ENCODE measurements at regions not wholly inside any gene's neighbourhood (a gene's known extent, or its start where the extent isn't known, plus 50 kb on each side); places are given as distances from the start of the nearest gene placed in this dataset.

DNA sequence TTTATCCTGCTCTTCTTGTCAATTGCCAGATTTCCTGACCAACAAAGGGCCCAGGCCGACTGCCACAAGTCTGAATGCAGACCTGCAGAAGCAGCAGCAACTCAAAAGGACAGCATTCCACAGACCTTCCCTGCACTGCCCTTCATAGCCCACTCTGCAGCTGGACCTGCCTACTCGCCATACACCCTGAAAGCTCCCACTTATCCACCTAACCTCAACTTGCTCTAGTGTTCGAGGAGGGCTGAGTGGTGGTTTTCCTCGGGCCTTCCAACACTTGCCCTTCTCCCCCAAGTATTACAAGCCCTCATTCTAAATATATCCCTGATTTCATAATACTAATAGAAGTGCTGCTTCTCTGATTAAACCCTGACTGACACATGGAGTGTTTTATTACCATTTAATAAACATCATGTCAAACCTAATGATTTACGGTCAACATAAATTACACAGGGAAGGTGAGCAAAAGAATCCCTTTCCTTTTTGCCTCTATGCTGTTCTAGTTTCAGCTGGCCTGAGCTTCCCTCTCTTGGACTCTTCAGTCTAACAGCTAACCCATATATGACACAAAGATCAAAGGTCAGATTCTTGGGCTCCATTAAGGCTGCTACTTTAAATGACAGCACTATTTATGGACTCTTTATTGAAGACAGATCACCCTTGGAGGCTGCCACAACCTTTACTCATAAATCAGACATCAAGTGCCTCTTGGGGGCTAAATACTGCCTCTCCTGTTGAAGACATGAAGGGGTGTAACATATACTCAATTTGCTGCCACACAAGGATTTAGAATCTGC is 1546.9 kb upstream of the TMEM132C start:
- no peaks in the 10 kb centered on the region for H3K4me1 ChIP-seq (ENCODE audit: control insufficient read depth, insufficient read depth, low read length)
- H3K27ac Mint-ChIP-seq: no peak overlapping the region
- H3K36me3 Mint-ChIP-seq: no peaks in the 10 kb centered on the region
- no peak overlapping the region for H3K4me3 ChIP-seq (ENCODE audit: low read length)
- TF ChIP-seq, protein P1, sequence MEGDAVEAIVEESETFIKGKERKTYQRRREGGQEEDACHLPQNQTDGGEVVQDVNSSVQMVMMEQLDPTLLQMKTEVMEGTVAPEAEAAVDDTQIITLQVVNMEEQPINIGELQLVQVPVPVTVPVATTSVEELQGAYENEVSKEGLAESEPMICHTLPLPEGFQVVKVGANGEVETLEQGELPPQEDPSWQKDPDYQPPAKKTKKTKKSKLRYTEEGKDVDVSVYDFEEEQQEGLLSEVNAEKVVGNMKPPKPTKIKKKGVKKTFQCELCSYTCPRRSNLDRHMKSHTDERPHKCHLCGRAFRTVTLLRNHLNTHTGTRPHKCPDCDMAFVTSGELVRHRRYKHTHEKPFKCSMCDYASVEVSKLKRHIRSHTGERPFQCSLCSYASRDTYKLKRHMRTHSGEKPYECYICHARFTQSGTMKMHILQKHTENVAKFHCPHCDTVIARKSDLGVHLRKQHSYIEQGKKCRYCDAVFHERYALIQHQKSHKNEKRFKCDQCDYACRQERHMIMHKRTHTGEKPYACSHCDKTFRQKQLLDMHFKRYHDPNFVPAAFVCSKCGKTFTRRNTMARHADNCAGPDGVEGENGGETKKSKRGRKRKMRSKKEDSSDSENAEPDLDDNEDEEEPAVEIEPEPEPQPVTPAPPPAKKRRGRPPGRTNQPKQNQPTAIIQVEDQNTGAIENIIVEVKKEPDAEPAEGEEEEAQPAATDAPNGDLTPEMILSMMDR (IDR thresholded peaks at IDR 0.05): no peak
- no peak for DNase-seq
- H3K9me3 Mint-ChIP-seq: peaks cover 0 to 8% of the 10 kb centered on the region in 2 donors
- no peaks in the 10 kb centered on the region for H3K4me1 Mint-ChIP-seq
- H3K27me3 Mint-ChIP-seq (ENCODE audit: low read depth in 2 of 2): peaks cover 2 to 5% of the 10 kb centered on the region in 2 donors
- no peaks in the 10 kb centered on the region for H3K27me3 ChIP-seq (ENCODE audit: control insufficient read depth, insufficient read depth, low read length)
- intact Hi-C loops (cut with micrococcal nuclease): no loop called here
- ATAC-seq: no peak
- 70% methylated on average over 5 of the region's 5 CpGs for WGBS (ENCODE audit: insufficient coverage)
- no peaks in the 10 kb centered on the region for H3K36me3 ChIP-seq (ENCODE audit: control insufficient read depth, insufficient read depth, low read length)
- no peak overlapping the region for H3K4me3 Mint-ChIP-seq
- no peak overlapping the region for H3K27ac ChIP-seq (ENCODE audit: low read length)
- peaks cover 7% of the 10 kb centered on the region for H3K9me3 ChIP-seq (ENCODE audit: control insufficient read depth, insufficient read depth, low read length)

DNA sequence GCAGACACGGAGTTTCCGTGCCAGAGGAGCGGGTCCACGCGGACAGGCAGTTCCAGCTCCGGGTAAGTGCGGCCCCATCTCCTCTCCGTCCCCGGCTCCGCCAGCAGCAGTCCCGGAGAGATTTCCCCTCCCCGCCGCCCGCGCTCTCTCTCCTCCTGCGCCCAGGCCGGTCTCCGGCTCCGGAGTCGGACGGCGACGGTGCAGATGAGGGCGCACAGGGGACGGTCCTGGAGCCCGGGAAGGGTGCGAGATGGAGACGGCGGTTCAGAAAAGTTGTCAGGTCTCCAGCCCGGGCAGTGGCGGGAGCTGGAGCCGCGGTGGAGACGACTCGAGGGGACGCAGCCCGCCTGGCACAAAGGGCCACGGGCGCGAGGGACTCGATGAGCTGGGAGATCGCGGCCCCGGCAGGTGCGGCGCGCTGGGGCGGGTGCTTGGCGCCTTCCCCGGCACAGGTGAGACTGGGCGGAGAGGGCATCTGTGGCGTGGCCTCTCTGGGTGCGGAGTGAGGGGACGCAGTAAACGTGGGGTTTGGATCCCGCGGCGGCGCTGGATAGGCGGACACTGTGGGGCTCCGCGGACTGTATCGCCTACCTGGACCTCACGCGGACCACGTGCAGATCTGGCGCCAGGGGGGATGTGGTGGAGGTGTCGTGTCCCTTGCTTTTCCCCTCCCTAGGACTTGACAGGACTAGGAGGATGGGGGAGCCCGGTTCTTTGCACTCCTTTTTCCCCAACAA is 1540.3 kb upstream of the TMEM132C start:
- H3K27me3 Mint-ChIP-seq (ENCODE audit: low read depth in 2 of 2): peaks cover 13 to 24% of the 10 kb centered on the region in 2 donors
- intact Hi-C loops (cut with micrococcal nuclease): no loop called here
- peaks cover 8% of the 10 kb centered on the region for H3K9me3 ChIP-seq (ENCODE audit: control insufficient read depth, insufficient read depth, low read length)
- DNase-seq: no peak
- H3K27ac ChIP-seq (ENCODE audit: low read length): no peak overlapping the region
- no peak overlapping the region for H3K4me3 Mint-ChIP-seq
- ATAC-seq: no peak
- no peak overlapping the region for H3K4me3 ChIP-seq (ENCODE audit: low read length)
- H3K27ac Mint-ChIP-seq: no peak overlapping the region
- no peaks in the 10 kb centered on the region for H3K27me3 ChIP-seq (ENCODE audit: control insufficient read depth, insufficient read depth, low read length)
- no peaks in the 10 kb centered on the region for H3K36me3 ChIP-seq (ENCODE audit: control insufficient read depth, insufficient read depth, low read length)
- 13% methylated on average over 67 of the region's 69 CpGs for WGBS (ENCODE audit: insufficient coverage)
- TF ChIP-seq, protein P1 (IDR thresholded peaks at IDR 0.05): no peak
- H3K36me3 Mint-ChIP-seq: no peaks in the 10 kb centered on the region
- H3K9me3 Mint-ChIP-seq: peaks cover 0 to 3% of the 10 kb centered on the region in 2 donors
- no peaks in the 10 kb centered on the region for H3K4me1 Mint-ChIP-seq
- H3K4me1 ChIP-seq (ENCODE audit: control insufficient read depth, insufficient read depth, low read length): no peaks in the 10 kb centered on the region

DNA sequence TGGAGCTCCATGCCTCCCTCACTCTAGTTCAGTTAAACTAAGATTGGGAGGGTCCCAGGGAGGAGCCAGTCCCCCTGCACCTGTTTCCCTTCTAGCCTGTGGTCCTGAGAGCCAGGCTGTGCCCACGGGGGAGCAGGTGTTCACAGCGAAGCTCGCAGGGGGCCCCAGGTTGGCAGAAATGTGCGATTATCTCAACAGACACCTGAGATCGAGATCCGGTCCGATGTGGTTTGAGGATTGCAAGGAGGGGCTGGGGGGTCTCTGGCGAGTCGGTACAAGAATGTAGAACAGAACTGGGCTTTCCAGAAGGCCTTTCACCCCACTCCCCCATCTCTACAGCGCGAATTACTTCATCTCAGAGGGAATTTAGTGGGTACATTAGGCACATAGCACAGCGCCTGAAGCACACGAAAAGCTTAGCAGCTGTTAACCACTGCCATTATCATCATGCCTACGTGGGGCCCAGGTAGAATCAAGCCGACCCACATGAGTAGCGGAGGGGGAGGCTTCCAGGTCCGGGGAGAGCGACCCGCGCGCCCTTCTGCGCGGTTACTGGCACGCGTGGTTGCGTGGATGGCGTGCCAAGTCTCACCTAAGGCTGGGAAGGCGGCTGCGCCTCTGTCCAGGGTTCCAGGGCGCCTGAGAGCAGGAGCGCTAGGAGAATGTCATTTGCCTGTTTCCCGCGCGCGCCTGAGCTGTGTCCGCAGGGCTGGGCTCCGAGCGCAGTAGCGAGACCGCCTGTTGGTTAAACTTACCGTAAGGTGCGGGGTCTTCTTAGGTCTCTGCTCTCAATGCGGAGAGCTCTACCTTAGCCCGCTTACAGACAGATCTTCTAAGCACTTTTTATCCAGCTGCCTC is 1539.5 kb upstream of the TMEM132C start:
- TF ChIP-seq, protein P1 (IDR thresholded peaks at IDR 0.05): no peak
- no peaks in the 10 kb centered on the region for H3K36me3 Mint-ChIP-seq
- DNase-seq (no peak), ATAC-seq (no peak)
- 14% methylated on average over 39 of the region's 44 CpGs for WGBS (ENCODE audit: insufficient coverage)
- intact Hi-C loops (cut with micrococcal nuclease): no loop called here
- no peak overlapping the region for H3K27ac Mint-ChIP-seq
- H3K27me3 ChIP-seq (ENCODE audit: control insufficient read depth, insufficient read depth, low read length): no peaks in the 10 kb centered on the region
- peaks cover 0 to 3% of the 10 kb centered on the region in 2 donors for H3K9me3 Mint-ChIP-seq
- H3K4me3 Mint-ChIP-seq: no peak overlapping the region
- H3K4me3 ChIP-seq (ENCODE audit: low read length): no peak overlapping the region
- no peaks in the 10 kb centered on the region for H3K4me1 Mint-ChIP-seq
- H3K27ac ChIP-seq (ENCODE audit: low read length): no peak overlapping the region
- peaks cover 8% of the 10 kb centered on the region for H3K9me3 ChIP-seq (ENCODE audit: control insufficient read depth, insufficient read depth, low read length)
- H3K36me3 ChIP-seq (ENCODE audit: control insufficient read depth, insufficient read depth, low read length): no peaks in the 10 kb centered on the region
- H3K4me1 ChIP-seq (ENCODE audit: control insufficient read depth, insufficient read depth, low read length): no peaks in the 10 kb centered on the region
- peaks cover 13 to 24% of the 10 kb centered on the region in 2 donors for H3K27me3 Mint-ChIP-seq (ENCODE audit: low read depth in 2 of 2)

Measured in natural killer cell (primary cell).